ENCODE measurements at regions not wholly inside any gene's neighbourhood (a gene's known extent, or its start where the extent isn't known, plus 50 kb on each side); places are given as distances from the start of the nearest gene placed in this dataset.
"Not testable (repeated sequence)": the region's sequence is repeated elsewhere in the genome, so short reads cannot be mapped to it uniquely, and the experiment has no call there.

DNA sequence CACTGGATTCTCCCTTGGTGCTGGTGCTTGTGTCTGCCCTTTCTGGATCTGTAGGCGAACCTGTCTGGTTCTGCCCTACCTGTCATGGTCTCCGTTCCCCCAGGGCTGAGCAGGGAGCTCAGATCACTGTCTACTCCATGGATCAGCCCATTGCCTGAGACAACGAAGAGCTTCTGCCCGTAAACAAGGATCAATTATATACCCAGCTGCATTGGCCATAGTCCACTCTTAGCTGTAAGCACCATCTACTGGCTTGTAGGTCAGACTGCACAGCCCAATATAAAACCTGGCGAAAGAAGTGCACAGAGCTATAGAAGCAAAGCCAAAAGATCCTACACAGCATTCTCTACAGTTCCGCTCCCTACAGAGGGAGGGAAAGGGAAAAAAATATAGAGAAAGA lies 181.5 kb upstream of the RPS23 start:
- no peak for ATAC-seq
- no peaks in the 10 kb centered on the region for H3K4me1 ChIP-seq

DNA sequence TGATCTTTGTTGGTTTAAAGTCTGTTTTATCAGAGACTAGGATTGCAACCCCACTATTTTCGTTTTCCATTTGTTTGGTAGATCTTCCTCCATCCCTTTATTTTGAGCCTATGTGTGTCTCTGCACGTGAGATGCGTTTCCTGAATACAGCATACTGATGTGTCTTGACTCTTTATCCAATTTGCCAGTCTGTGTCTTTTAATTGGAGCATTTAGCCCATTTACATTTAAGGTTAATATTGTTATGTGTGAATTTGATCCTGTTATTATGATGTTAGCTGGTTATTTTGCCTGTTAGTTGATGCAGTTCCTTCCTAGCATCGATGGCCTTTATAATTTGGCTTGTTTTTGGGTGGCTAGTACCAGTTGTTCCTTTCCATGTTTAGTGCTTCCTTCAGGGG lies 177.2 kb upstream of the RPS23 start:
- not testable (repeated sequence) for H3K36me3 ChIP-seq (replicated peaks in 1 of 2; ENCODE audit: insufficient read depth in 1 of 2, low read depth in 2 of 2)

More for the DNA sequence above, 181.5 kb upstream of the RPS23 start:
- H3K36me3 ChIP-seq (replicated peaks in 1 of 2; ENCODE audit: insufficient read depth in 1 of 2, low read depth in 2 of 2): no peaks in the 10 kb centered on the region
- H3K9me3 ChIP-seq: no peaks in the 10 kb centered on the region
- H3K4me3 ChIP-seq: no peak overlapping the region
- intact Hi-C loops (cut with DNase I): no loop called here
- no peaks in the 10 kb centered on the region for H3K27me3 ChIP-seq
- 82 to 88% methylated on average over 2 to 6 of the region's 6 CpGs for WGBS, 2 donors
- DNase-seq: no peak
- no peak overlapping the region for H3K27ac ChIP-seq
- no peak for TF ChIP-seq POLR2A (IDR thresholded peaks at IDR 0.05)
- TF ChIP-seq, protein P1, sequence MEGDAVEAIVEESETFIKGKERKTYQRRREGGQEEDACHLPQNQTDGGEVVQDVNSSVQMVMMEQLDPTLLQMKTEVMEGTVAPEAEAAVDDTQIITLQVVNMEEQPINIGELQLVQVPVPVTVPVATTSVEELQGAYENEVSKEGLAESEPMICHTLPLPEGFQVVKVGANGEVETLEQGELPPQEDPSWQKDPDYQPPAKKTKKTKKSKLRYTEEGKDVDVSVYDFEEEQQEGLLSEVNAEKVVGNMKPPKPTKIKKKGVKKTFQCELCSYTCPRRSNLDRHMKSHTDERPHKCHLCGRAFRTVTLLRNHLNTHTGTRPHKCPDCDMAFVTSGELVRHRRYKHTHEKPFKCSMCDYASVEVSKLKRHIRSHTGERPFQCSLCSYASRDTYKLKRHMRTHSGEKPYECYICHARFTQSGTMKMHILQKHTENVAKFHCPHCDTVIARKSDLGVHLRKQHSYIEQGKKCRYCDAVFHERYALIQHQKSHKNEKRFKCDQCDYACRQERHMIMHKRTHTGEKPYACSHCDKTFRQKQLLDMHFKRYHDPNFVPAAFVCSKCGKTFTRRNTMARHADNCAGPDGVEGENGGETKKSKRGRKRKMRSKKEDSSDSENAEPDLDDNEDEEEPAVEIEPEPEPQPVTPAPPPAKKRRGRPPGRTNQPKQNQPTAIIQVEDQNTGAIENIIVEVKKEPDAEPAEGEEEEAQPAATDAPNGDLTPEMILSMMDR (IDR thresholded peaks at IDR 0.05): no peak

DNA sequence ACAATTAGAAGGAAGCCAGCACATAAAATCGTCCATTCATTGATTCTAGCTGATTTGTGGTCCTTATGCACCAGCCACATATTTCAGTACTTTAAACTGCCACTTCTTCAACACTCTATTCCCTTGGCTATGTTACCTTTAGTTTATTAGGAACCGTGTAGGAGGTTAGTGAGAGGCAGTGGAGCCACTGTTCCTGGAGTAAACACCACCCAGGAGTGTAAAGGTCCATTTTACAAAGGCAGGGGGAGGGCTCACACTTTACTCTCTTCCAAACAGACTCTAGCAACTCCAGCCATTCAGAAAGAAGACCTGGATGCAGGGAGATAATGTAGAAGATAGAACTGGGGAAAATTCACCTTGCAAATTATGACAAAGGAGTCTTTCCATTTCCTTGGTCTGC lies 170.2 kb upstream of the RPS23 start:
- H3K36me3 ChIP-seq (replicated peaks in 1 of 2; ENCODE audit: insufficient read depth in 1 of 2, low read depth in 2 of 2): no peaks in the 10 kb centered on the region
- no peaks in the 10 kb centered on the region for H3K27me3 ChIP-seq
- H3K4me1 ChIP-seq: no peaks in the 10 kb centered on the region
- no peaks in the 10 kb centered on the region for H3K9me3 ChIP-seq
- ATAC-seq: no peak
- intact Hi-C loops (cut with DNase I): no loop called here
- no peak for DNase-seq
- TF ChIP-seq, protein P1 (IDR thresholded peaks at IDR 0.05): no peak
- no peak for TF ChIP-seq POLR2A (IDR thresholded peaks at IDR 0.05)
- WGBS, 2 donors: 23 to 34% methylated on average over 2 of the region's 2 CpGs
- H3K4me3 ChIP-seq: no peak overlapping the region
- no peak overlapping the region for H3K27ac ChIP-seq

More for the DNA sequence above, 177.2 kb upstream of the RPS23 start:
- H3K27me3 ChIP-seq; ATAC-seq; H3K4me3 ChIP-seq; H3K9me3 ChIP-seq; intact Hi-C loops (cut with DNase I); DNase-seq; H3K27ac ChIP-seq; H3K4me1 ChIP-seq: not testable (repeated sequence)
- 63 to 84% methylated on average over 4 of the region's 4 CpGs for WGBS, 2 donors

DNA sequence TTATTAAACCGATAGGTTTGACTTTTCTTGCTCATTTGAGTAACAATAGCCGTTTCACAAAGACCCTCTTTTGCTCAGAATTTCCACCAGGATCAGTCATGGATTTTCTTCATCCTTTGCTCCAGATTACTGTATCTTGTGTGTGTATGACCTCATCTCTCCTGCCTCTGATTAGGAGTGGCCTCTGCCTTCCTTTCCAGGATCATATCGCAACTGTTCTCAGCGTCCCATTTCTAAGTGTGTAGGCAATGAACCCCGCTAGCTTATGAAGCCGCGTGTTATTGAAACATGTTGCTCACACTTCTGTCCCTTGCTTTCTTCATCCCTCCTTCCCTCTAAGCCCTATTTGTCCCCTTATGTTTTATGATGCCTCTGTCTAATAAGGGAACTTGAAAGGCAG lies 169.8 kb upstream of the RPS23 start:
- Histone ChIP-seq H3K36me3 (replicated peaks in 1 of 2; ENCODE audit: insufficient read depth in 1 of 2, low read depth in 2 of 2) (no peaks in the 10 kb centered on the region), H3K4me3 (no peak overlapping the region), H3K9me3 (no peaks in the 10 kb centered on the region), H3K27ac (no peak overlapping the region), H3K27me3 (no peaks in the 10 kb centered on the region), H3K4me1 (no peaks in the 10 kb centered on the region)
- intact Hi-C loops (cut with DNase I): no loop called here
- TF ChIP-seq POLR2A (IDR thresholded peaks at IDR 0.05): no peak
- TF ChIP-seq, protein P1 (IDR thresholded peaks at IDR 0.05): no peak
- 79 to 80% methylated on average over 7 of the region's 7 CpGs for WGBS, 2 donors
- ATAC-seq (no peak), DNase-seq (no peak)

DNA sequence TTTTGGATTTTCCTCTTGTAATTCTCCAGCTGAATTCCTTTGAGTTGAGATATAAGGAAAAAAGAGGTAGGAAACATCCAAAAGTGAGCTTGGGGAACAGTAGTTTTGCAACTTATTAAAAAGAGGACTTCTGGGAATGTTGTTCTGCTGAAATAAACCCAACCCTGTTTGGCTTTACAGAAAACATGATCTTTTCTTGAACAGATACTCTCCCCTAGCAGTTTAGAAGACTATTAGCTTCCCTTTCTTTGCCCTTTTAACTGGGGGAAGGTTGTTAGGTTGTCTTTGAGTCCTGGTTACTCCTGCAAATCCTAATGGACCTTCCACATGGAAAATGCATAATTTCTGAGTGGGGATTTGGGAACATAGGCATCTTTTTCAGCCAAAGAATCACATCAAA lies 168.7 kb upstream of the RPS23 start:
- intact Hi-C loops (cut with DNase I): no loop called here
- Histone ChIP-seq H3K9me3 (no peaks in the 10 kb centered on the region), H3K36me3 (replicated peaks in 1 of 2; ENCODE audit: insufficient read depth in 1 of 2, low read depth in 2 of 2) (no peaks in the 10 kb centered on the region), H3K27ac (no peak overlapping the region), H3K27me3 (no peaks in the 10 kb centered on the region), H3K4me3 (no peak overlapping the region), H3K4me1 (no peaks in the 10 kb centered on the region)
- no peak for TF ChIP-seq POLR2A (IDR thresholded peaks at IDR 0.05)
- TF ChIP-seq, protein P1 (IDR thresholded peaks at IDR 0.05): no peak
- ATAC-seq (no peak), DNase-seq (no peak)

Data from body of pancreas (tissue), 4 donors.